T-helper 2 cell (primary cell): ENCODE measurements at regions not wholly inside any gene's neighbourhood (a gene's known extent, or its start where the extent isn't known, plus 50 kb on each side); places are given as distances from the start of the nearest gene placed in this dataset.
"Not testable (repeated sequence)": the region's sequence is repeated elsewhere in the genome, so short reads cannot be mapped to it uniquely, and the experiment has no call there.

Experiments used
- DNase-seq, 5 experiments: peaks; one replicate each; pipeline versions ENCODE4 v3.0.0 to v3.0.0-alpha.2; 2012 to 2022

- DNase-seq, result no peak
Measured at GRCh38 chr3:161920196-161920595, 423.6 kb downstream of the OTOL1 start.

GRCh38 chr3:161925749-161926360 lies 429.2 kb downstream of the OTOL1 start:
- DNase-seq, result no peak

- no peak for DNase-seq
Measured at GRCh38 chr3:161927131-161927530, 430.5 kb downstream of the OTOL1 start.

GRCh38 chr3:161939918-161940620 lies 443.5 kb downstream of the OTOL1 start:
- DNase-seq, result no peak

GRCh38 chr3:161940621-161940965 lies 444.0 kb downstream of the OTOL1 start:
- DNase-seq, result no peak

- no peak for DNase-seq
Measured at GRCh38 chr3:161941891-161942290, 445.3 kb downstream of the OTOL1 start.

GRCh38 chr3:161943801-161944345 lies 447.3 kb downstream of the OTOL1 start:
- not testable (repeated sequence) for DNase-seq

GRCh38 chr3:161946443-161946960 lies 449.9 kb downstream of the OTOL1 start:
- DNase-seq, result no peak

- no peak for DNase-seq
Measured at GRCh38 chr3:161950318-161950868, 453.8 kb downstream of the OTOL1 start.

GRCh38 chr3:161957467-161957866 lies 460.9 kb downstream of the OTOL1 start:
- no peak for DNase-seq

GRCh38 chr3:161964857-161965256 lies 468.2 kb downstream of the OTOL1 start:
- no peak for DNase-seq

- no peak for DNase-seq
Measured at GRCh38 chr3:161969867-161970266, 473.3 kb downstream of the OTOL1 start.

- no peak for DNase-seq
Measured at GRCh38 chr3:161975201-161975600, 478.6 kb downstream of the OTOL1 start.

- DNase-seq, result no peak
Measured at GRCh38 chr3:161977063-161977462, 480.5 kb downstream of the OTOL1 start.

GRCh38 chr3:161977850-161978249 lies 481.2 kb downstream of the OTOL1 start:
- DNase-seq, result no peak

- no peak for DNase-seq
Measured at GRCh38 chr3:161987933-161988332, 491.3 kb downstream of the OTOL1 start.

GRCh38 chr3:161989012-161989411 lies 492.4 kb downstream of the OTOL1 start:
- DNase-seq, result no peak

- DNase-seq, result no peak
Measured at GRCh38 chr3:161990036-161990435, 493.4 kb downstream of the OTOL1 start.

GRCh38 chr3:161991901-161992540 lies 495.4 kb downstream of the OTOL1 start:
- no peak for DNase-seq

GRCh38 chr3:161999846-162000245 lies 503.2 kb downstream of the OTOL1 start:
- DNase-seq, result no peak

- no peak for DNase-seq
Measured at GRCh38 chr3:162007722-162008121, 511.1 kb downstream of the OTOL1 start.

- DNase-seq, result no peak
Measured at GRCh38 chr3:162012633-162013032, 516.0 kb downstream of the OTOL1 start.

- no peak for DNase-seq
Measured at GRCh38 chr3:162014284-162014683, 517.7 kb downstream of the OTOL1 start.
